Stomach smooth muscle (tissue), 2 donors: ENCODE measurements at regions not wholly inside any gene's neighbourhood (a gene's known extent, or its start where the extent isn't known, plus 50 kb on each side); places are given as distances from the start of the nearest gene placed in this dataset.
"Not testable (repeated sequence)": the region's sequence is repeated elsewhere in the genome, so short reads cannot be mapped to it uniquely, and the experiment has no call there.

Experiments
- H3K27ac ChIP-seq: one replicate; pipeline ENCODE4 v1.7.0; 2013; ENCODE audit warnings: mild to moderate bottlenecking, low read length, inconsistent platforms
- H3K27me3 ChIP-seq, 2 donors: one replicate each; pipeline ENCODE4 v1.7.0; 2013; ENCODE audit warnings: low read length in 2 of 2; ENCODE audit not compliant: insufficient read depth in 2 of 2, control insufficient read depth in 1 of 2
- H3K36me3 ChIP-seq, 2 donors: one replicate each; pipeline ENCODE4 v1.7.0; 2013; ENCODE audit warnings: low read length in 2 of 2; ENCODE audit not compliant: control insufficient read depth in 2 of 2, insufficient read depth in 2 of 2
- H3K4me1 ChIP-seq: one replicate; pipeline ENCODE4 v1.7.0; 2013; ENCODE audit warnings: low read length; ENCODE audit not compliant: control insufficient read depth, insufficient read depth
- H3K4me3 ChIP-seq, 2 donors: one replicate each; pipeline ENCODE4 v1.7.0; 2013; ENCODE audit warnings: low read length in 2 of 2
- H3K9ac ChIP-seq, 2 donors: one replicate each; pipeline ENCODE4 v1.7.0; 2013; ENCODE audit warnings: low read length in 2 of 2, mild to moderate bottlenecking in 1 of 2
- H3K9me3 ChIP-seq, 2 donors: one replicate each; pipeline ENCODE4 v1.7.0; 2013; ENCODE audit warnings: low read length in 2 of 2; ENCODE audit not compliant: control insufficient read depth in 2 of 2
- donor health status: healthy.
- donor health status: Pancreatic carcinoma.

GRCh38 chr12:114815026-114815795 lies 131.2 kb upstream of the TBX3 start:
- no peak overlapping the region for H3K27ac ChIP-seq
- no peaks in the 10 kb centered on the region for H3K9me3 ChIP-seq
- H3K4me1 ChIP-seq: no peaks in the 10 kb centered on the region

GRCh38 chr12:114812858-114813761 lies 129.1 kb upstream of the TBX3 start:
- Histone ChIP-seq H3K9me3 (no peaks in the 10 kb centered on the region), H3K27ac (no peak overlapping the region), H3K4me1 (no peaks in the 10 kb centered on the region), H3K36me3 (no peaks in the 10 kb centered on the region), H3K9ac (no peak overlapping the region), H3K4me3 (no peak overlapping the region), H3K27me3 (no peaks in the 10 kb centered on the region)

More at GRCh38 chr12:114815026-114815795, 131.2 kb upstream of the TBX3 start:
- no peak overlapping the region for H3K9ac ChIP-seq
- no peaks in the 10 kb centered on the region for H3K27me3 ChIP-seq
- no peak overlapping the region for H3K4me3 ChIP-seq
- H3K36me3 ChIP-seq: no peaks in the 10 kb centered on the region

- no peak overlapping the region for H3K4me3 ChIP-seq
- H3K9me3 ChIP-seq: no peaks in the 10 kb centered on the region
- no peaks in the 10 kb centered on the region for H3K36me3 ChIP-seq
- no peaks in the 10 kb centered on the region for H3K27me3 ChIP-seq
- H3K9ac ChIP-seq: no peak overlapping the region
- H3K27ac ChIP-seq: no peak overlapping the region
- no peaks in the 10 kb centered on the region for H3K4me1 ChIP-seq
Observed at GRCh38 chr12:114812384-114812783, 128.4 kb upstream of the TBX3 start.

- H3K4me3 ChIP-seq: no peak overlapping the region
- H3K27me3 ChIP-seq: no peaks in the 10 kb centered on the region
- H3K27ac ChIP-seq: no peak overlapping the region
- no peaks in the 10 kb centered on the region for H3K36me3 ChIP-seq
- no peak overlapping the region for H3K9ac ChIP-seq
- H3K9me3 ChIP-seq: peaks cover 0 to 3% of the 10 kb centered on the region in 2 donors
- no peaks in the 10 kb centered on the region for H3K4me1 ChIP-seq
Observed at GRCh38 chr12:114809097-114809496, 125.1 kb upstream of the TBX3 start.

- H3K27ac ChIP-seq, H3K4me3 ChIP-seq, H3K4me1 ChIP-seq, H3K9me3 ChIP-seq, H3K27me3 ChIP-seq, H3K9ac ChIP-seq, H3K36me3 ChIP-seq: not testable (repeated sequence)
Observed at GRCh38 chr12:114801381-114801780, 117.4 kb upstream of the TBX3 start.

GRCh38 chr12:114800566-114800965 lies 116.6 kb upstream of the TBX3 start:
- not testable (repeated sequence) for H3K27ac ChIP-seq, H3K4me1 ChIP-seq, H3K9ac ChIP-seq, H3K36me3 ChIP-seq, H3K4me3 ChIP-seq, H3K27me3 ChIP-seq, H3K9me3 ChIP-seq

GRCh38 chr12:114799574-114800487 lies 115.9 kb upstream of the TBX3 start:
- H3K27me3 ChIP-seq: no peaks in the 10 kb centered on the region
- H3K9ac ChIP-seq: no peak overlapping the region
- H3K4me3 ChIP-seq: no peak overlapping the region
- H3K4me1 ChIP-seq: no peaks in the 10 kb centered on the region
- H3K9me3 ChIP-seq: no peaks in the 10 kb centered on the region
- no peaks in the 10 kb centered on the region for H3K36me3 ChIP-seq
- H3K27ac ChIP-seq: no peak overlapping the region

GRCh38 chr12:114794049-114794558 lies 110.1 kb upstream of the TBX3 start:
- Histone ChIP-seq H3K4me1 (no peaks in the 10 kb centered on the region), H3K27ac (no peak overlapping the region), H3K4me3 (no peak overlapping the region), H3K9me3 (no peaks in the 10 kb centered on the region), H3K9ac (no peak overlapping the region), H3K27me3 (no peaks in the 10 kb centered on the region), H3K36me3 (no peaks in the 10 kb centered on the region)

- H3K4me1 ChIP-seq: no peaks in the 10 kb centered on the region
Observed at GRCh38 chr12:114790276-114790675, 106.3 kb upstream of the TBX3 start.

GRCh38 chr12:114789821-114790220 lies 105.8 kb upstream of the TBX3 start:
- H3K4me1 ChIP-seq: no peaks in the 10 kb centered on the region
- no peaks in the 10 kb centered on the region for H3K36me3 ChIP-seq
- no peak overlapping the region for H3K27ac ChIP-seq
- no peaks in the 10 kb centered on the region for H3K27me3 ChIP-seq
- no peak overlapping the region for H3K4me3 ChIP-seq
- H3K9ac ChIP-seq: no peak overlapping the region
- H3K9me3 ChIP-seq: no peaks in the 10 kb centered on the region

More at GRCh38 chr12:114790276-114790675, 106.3 kb upstream of the TBX3 start:
- no peak overlapping the region for H3K9ac ChIP-seq
- no peaks in the 10 kb centered on the region for H3K9me3 ChIP-seq
- H3K27me3 ChIP-seq: no peaks in the 10 kb centered on the region
- no peak overlapping the region for H3K27ac ChIP-seq
- no peaks in the 10 kb centered on the region for H3K36me3 ChIP-seq
- H3K4me3 ChIP-seq: no peak overlapping the region
